HG03460 (cell line): ENCODE measurements at regions not wholly inside any gene's neighbourhood (a gene's known extent, or its start where the extent isn't known, plus 50 kb on each side); places are given as distances from the start of the nearest gene placed in this dataset.

Source experiments
- ATAC-seq: cut with Tn5 transposase; IDR thresholded peaks from one replicate; pipeline ENCODE4 v1.9.1; 2021; ENCODE audit not compliant: unreplicated experiment

DNA sequence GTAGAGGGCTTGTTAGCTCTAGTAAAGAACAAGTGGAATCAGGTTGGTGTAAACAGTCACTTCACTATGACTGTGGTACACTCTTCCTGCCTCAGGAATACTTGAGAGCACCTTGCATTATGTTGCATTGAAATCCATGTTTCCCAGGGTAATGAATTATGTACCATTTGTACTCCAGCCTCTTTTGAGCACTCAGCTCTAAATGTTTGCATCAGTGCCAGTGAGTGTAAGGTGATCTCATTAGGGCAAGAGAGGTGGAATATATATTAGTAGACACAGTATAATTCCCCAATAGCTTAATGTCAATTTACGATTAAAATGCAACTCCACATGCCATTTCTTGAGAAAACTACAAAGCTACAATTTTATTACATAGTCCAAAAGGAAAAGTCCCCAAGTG lies 319.6 kb upstream of the POU3F2 start:
- ATAC-seq = no peak

DNA sequence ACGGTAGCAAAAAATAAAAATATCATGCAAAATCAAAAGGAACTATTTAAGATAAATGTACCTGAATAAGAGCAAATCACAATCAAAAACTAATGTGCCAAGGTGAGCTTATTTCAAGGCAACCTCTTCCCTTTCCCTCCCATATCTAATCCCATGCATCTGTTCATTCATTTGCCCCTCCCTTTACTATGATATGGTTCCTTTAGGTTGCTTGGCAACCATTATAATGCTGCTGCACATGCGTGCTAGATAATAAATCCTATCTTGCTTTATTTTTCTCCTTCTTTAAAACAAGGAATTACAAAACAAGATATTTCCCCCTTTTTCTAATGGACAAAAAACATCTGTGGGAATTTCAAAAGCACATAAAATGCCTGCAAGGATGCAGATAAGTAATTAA lies 318.2 kb upstream of the POU3F2 start:
- ATAC-seq = no peak

DNA sequence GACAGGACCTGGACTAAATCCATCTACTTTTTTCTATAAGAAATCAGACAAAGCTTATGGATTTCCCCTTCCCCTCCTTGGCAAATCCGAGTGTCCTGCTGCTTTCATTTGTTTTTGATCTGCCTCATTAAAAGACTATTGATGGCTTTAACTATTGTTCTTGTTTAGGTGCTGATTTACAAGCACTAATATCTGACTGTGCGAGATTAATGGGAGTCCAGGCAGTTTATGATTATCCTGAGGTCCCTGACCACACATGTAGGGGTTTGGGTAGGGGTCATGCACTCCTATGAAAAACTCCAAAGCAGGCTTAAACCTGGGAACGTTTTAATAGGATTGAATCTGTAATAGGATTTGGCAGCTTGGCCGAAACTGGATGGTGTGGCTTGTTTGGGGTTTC lies 317.5 kb upstream of the POU3F2 start:
- ATAC-seq = no peak

DNA sequence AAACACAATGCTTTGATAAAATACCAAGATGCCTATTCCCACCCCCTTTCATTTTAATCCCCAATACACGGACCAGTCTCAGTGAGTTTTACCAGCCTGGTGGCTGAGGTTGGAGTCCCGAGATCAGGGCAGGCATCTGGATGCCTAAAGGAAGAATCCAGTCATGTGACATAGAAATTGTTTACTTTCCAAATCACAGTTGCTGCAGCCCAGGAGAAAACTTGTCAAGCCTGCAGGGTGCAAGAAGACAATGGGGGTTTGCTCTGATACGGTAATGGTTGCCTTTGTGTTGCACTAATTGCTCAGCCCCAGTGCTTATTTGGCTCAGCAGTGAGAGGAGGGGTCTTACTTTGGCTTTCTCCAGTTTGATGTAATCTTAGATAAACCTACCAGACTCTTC lies 308.5 kb upstream of the POU3F2 start:
- no peak for ATAC-seq

DNA sequence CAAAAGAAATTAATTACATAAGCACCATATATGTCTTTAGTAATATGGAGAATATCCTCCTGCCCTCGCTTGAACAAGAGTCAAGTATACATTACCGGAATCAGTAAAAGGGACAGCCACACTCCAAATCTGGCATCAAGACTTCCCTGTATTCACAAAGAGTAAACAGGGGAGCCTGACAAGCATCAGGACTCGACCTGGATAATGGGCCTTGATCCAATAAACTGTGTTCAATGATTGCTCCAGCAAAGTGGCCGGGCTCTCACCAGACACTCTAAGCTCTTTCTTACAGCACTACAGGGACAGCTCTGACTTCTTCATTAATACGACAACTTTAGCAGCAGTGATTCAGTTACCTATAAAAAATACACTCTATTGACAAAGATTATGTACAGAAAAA lies 307.9 kb upstream of the POU3F2 start:
- no peak for ATAC-seq

DNA sequence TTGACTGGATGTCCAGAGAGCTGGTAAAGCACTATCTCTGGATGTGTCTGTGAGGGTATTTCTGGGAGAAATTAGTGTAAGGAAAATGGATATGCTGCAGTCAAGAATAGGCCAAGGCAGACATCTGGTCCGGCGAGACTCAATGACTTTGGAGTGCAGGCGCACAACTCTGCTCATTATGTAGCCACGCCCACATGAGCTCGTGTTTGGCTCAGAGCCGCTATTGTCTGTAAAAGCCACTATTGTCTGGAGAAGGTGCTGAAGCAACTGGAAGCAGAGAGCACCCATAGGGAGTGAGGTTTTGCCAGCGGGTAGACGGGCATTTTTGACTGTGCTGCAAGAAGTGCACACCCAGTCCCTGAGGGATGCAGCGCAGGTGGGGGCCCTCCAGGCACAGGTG lies 305.0 kb upstream of the POU3F2 start:
- ATAC-seq = no peak

DNA sequence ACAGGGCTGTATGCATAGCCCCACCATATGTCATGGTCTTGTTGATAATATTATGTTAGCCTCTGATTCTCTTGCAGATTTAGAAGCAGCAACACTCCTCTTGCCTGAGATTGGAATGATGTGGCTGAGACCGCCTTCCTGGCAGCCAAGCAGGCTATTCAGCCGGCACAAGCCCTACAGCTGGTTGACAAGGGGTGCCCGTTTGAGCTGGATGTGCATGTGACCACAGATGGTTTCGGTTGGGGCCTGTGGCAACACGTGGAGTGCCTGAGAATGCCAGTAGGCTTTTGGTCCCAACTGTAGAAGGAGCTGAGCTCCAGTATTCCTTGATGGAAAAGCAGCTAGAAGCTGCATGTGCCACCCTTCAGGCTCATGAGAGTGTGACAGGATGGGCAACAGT lies 303.6 kb upstream of the POU3F2 start:
- ATAC-seq = no peak

DNA sequence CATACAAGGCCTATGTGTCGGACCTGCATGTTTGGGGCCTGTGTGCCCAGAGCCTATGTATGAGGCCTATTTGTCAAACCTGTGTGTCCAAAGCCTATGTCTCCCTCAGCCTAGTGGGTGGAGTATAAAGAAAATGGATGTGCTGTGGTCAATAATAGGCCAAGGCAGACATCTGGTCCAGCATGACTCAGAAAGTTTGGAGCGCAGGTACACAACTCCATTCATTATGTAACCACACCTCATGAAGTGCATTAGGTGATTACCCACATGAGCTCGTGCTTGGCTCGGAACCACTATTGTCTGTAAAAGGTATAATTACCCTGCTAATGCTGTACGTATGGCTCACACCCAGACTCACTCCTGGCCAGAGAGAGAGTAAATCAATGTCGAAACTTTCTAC lies 302.4 kb upstream of the POU3F2 start:
- ATAC-seq = no peak

DNA sequence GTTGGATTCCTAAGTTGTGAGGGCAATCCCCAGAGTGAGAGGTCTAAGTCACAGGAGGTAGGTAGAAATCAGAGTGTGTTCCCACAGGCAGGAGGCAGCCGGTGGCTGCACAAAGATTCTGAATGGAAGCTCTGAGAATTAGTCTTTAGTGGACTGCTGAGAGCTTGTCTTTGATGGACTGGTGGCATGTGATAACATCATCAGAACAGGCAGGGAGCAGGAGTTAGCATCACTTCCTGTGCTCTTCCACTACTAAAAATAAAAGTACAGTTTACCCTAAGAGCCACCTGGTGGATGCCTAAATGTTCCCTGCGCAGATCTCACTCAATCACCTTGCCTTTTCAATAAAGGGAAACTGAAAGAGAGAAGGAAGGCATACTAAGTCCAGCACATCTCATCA lies 294.6 kb upstream of the POU3F2 start:
- no peak for ATAC-seq

DNA sequence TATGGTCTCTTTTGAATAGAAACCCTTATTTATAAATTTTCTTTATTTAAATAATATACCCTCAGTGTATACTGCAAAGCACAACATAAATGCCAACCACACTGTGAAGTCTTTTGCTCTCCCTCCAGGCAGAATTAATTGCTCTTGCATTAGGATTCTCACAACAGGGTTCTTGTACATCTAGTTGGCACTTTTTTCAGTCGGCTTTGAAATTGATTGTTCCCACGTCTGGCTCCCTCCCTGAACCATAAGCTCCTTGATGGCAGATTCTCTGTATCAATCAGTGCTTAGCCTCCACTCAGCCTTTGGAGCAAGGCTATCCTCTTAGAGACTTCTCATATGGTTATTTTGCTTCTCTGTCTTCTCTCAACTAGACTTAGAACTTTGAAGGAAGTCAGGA lies 288.0 kb upstream of the POU3F2 start:
- ATAC-seq = no peak

DNA sequence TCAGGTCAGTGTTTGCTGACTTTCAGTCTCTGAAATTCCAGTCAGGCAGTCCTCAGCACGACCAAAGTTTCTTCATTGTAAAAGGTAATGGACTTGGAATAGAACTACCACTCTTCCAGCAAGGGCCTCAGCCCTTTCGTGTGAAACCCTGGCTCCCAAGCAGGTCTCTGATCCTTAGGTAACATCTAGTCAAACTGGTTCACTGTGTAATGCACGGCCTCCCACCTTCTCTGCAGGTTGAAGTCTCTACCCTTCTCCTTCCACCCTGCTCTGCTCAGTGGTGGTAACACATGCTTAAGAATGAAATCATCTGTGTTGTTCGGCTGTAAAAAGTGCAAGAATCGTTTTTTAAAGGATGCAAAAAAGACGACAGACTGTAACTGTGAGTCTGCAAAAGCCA lies 287.2 kb upstream of the POU3F2 start:
- no peak for ATAC-seq

DNA sequence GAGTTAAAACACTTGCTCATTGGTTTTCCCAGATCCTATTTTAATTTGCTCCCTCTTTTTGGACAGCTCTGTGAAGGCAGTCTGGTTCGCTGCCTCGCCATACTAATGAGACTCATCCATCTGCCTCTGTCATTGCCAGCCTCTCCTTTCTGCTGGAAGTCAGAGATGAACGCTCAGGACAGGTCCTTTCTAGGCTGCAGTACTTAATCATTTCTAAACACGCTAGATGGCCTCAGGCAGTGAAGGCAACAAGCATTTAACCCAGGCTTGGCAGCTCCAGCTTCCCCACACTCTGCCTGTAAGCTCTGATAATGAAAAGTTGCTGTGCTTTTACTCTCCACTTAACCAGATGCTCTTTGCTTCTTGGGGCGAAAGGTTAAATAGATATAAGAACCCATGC lies 286.7 kb upstream of the POU3F2 start:
- no peak for ATAC-seq

DNA sequence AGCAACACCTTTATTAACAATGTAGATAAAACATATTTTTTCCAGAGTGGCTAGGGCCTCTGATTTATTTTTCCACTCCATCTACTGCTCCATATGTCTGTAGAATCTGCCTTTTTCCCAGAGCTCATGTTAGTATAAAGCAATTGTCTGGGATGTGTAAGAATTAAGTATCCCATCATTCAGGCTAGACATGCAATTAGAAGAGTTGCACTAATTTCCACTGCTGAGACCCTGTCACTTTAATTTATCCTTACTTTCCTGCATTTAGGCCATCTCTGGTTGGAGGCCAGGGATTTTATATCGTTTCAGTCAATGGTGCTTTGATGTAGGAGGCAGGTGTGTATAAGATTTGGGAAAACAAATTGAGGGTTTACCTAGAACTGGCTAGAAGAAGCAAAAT lies 286.1 kb upstream of the POU3F2 start:
- no peak for ATAC-seq

DNA sequence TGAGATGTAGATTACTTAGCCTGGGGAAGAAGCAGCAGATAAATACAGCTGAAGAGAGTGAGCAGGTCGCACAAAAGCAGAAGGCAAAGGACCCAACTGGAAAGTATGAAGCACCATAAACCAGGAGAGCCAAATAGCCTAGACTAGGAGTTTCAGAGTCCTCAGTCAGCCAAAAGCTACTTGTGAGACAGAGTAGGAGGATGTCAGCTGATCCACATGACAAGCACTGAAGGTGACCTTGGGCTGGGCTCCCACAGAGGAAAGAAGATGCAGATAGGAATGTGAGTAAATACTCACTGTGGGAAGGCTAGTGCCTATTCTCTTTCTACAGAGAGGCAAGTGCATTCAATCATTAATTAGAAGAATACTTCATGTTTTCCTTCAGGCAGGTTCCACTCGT lies 274.0 kb upstream of the POU3F2 start:
- ATAC-seq = no peak

DNA sequence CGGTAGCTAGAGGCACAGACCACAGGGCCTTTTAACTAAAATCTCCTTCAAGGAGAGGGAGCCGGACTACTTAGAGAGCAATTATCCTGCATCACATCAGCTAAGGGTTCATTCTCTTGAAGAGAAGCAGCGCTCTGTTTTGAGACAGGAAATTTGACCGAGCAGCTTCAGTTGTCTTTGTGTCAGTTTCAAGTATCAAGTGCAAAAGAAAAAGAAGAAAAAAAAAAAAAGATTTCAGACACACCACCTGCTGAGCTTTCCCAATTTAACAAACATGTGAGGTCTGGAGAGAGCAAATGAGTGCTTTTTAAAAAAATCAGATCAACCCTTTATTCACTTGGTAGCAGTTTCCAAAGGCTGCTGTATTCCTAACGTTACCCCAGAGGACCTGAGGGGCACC lies 273.5 kb upstream of the POU3F2 start:
- ATAC-seq = no peak

DNA sequence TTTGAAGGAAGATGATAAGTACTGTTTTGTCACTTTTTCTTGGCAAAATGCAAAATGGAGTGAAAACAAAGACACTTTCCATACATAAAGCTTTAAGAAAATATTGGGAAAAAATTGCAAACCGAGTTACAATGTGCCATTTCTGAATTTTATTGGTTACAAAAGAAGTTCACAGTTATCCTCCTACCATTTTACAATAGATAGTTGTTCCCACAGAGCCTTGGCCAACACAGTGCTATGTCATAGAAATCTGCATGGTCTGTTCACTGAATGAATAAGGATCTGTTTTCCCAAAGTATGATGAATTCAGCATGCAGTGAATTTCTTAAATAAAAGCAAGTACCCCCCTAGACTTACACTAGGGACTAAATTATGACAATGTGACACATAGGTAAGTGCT lies 268.2 kb upstream of the POU3F2 start:
- ATAC-seq = no peak

DNA sequence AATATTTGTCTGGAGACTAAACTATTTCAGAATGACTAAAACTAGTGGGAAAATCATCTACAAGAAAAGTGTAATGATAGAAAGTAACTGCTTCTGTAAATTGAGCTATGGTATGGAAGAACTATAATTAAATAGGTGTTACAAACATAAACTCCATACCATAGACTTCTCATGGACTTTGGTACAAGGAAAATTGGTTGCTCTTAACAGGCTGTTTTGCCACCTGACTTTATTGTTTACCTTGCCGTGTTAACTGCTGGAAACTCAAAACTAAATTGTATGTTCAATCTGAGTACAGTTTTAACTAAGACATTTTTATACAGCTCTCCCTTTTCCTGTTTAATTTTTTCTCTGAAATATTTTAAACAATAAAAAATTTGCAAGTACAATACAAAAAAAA lies 261.8 kb upstream of the POU3F2 start:
- no peak for ATAC-seq

DNA sequence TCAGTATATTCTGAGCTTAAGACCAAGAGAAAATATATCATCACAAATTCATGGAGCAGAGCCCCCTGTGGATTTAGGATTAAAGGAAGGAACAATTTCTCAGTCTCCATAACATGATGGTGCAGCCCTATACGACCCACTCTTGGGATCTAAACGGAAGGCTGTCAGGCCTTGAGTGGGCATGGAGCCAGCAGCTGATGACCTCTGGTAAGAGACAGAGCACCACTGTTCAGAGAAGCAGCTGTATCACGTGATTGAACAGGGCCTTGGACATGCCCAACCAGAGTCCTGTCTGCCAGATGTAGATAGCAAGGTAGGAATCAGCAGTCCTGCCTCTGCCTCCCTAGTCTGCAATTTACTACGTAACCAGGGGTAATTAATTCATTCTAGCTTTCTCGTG lies 259.4 kb upstream of the POU3F2 start:
- no peak for ATAC-seq

DNA sequence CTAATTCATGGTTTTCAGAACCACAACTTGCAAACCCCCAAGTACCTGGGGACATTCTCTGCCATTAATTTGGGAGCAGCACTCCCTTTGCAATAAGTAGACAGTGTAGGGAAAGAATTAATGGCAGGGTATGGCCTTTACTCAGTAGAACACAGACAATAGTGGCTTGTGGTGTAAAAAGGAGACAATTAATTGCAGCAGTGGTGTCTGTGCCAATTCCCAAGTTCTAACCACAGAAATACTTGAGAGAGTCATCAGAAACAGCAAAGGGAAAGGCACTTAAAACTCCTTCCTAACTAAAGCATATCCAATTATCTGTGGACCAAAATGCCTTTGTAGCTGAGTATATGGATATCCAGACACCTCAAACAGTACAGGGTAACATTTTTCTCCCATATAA lies 257.6 kb upstream of the POU3F2 start:
- no peak for ATAC-seq

DNA sequence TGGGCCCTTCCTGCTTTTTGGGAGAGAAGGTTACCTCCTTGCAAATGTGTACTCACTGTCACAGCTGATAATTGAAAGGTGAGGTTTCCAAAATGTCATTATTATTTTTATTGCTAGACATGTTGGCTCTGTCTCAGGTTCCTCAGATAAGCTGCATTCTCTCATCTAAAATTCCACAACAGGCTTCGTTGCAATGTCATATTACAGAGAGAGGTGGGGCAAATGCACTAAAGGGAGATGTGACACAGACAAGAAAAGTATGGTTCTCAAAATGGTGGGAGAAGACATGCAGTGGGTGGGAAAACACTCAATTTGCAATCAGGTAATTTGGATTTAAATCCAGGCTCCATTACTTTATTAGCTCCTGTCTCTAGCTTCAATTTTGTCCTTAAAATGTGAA lies 256.4 kb upstream of the POU3F2 start:
- no peak for ATAC-seq

DNA sequence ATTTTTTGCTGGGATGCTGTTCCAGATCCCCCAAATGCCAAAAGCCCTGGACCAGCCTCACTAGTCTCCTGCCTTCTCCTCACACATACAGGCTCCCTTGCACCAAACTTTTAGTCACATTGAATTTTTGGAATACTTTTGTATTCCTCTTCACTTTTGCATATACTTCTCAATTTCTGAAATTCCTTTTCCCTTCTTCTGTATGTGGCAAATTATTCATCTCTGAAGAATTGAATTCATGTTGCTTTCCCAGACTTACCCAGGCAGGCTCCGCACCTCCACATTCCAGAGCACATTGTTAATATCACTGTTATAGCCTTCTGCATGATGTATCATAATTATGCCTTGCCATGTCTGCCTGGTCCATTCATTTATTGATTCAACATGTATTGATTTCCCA lies 255.3 kb upstream of the POU3F2 start:
- no peak for ATAC-seq

DNA sequence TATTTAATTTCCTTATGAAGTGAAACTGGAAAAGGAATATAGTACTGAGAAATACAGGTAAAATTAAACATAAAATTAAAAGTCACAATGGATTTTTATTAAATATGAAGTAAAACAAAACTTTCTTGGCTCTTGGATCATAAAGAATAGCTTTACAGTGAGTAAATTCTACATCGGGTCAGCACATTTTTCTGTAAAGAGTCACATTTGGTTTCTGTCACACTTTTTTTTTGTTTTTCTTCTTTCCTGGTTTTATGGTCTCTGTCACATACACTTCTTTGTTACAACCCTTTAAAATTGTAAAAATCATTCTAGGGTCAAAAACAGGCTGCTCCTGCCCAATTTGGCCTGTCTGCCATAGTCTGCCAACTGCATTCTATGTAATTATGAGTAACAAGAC lies 254.4 kb upstream of the POU3F2 start:
- no peak for ATAC-seq

DNA sequence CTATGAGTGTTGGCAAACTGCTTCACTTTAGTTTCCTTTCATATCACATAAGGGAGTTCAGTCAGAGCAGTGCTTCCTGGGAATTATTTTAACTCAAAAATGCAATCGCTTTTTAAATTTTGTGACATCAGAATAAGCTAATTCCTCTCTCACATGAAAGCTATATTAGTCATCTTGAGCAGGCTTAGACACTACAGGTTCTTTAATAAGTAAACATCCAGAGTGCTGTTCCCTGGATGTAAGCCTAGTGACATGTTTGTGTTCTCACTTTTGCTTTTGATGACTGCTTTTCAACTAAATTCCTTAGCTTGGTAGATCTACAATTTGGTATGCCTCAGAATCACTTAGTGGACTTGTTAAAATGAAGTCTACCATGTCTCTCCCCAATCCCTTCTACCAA lies 252.7 kb upstream of the POU3F2 start:
- no peak for ATAC-seq

DNA sequence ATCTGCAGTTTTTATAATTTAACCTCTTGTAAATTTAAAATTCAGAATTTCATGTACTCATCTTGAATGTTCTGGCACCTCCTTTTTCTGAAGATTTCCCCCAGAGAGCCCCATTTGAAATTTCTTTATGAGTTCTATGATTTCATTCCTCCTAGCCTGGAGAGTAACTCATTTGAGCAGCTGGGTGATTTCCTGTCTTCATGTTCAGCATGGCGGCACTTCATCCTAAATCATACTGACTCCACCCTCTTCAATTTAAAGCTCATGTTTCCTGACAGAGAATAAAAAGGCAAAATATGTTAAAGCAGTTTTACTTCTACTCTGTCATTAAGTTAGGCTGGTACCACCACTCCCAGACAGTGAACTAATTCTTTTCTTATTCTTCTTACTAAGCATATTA lies 250.9 kb upstream of the POU3F2 start:
- ATAC-seq = no peak
